Fibroblast of peridontal ligament (primary cell): ENCODE measurements at regions not wholly inside any gene's neighbourhood (a gene's known extent, or its start where the extent isn't known, plus 50 kb on each side); places are given as distances from the start of the nearest gene placed in this dataset.

Source experiments
- DNase-seq: peaks from one replicate; pipeline ENCODE4 v3.0.0-alpha.2; 2010; ENCODE audit errors: extremely low read depth

- DNase-seq = peak; percentile 48
Measured at GRCh38 chr18:75130591-75131328, 78.2 kb downstream of the PTGR3 start.

DNA sequence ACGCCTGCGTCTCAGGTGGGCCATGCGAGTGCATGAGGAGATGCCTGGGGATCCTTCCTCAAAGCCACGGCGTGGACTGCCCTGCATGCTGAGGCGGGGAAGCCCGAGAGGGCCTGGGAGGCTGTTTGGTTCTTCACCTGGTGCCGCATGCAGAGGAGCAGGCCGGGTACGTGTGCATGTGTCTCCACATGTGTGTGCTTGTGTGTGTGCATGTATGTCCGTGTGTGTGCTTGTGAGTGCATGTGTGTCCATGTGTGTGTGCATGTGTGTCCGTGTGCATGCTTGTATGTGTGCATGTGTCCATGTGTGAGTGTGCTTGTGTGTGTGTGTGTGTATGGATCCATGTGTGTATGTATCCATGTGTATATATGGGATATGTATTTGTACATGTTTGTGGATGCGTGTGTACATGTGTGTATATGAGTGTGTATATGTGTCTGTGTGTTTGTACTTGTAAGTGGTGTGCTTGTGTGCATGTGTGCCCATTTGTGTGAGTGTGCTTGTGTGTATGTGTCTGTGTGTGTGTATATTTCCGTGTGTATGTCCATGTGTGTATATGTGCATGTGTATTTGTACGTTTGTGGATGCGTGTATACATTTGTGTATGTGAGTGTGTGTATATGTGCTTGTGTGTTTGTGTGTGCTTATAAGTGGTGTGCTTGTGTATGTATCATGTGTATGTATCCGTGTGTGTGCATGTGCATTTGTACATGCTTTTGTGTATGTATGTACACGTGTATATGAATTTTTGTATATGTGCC is 79.0 kb downstream of the PTGR3 start:
- DNase-seq = no peak

DNA sequence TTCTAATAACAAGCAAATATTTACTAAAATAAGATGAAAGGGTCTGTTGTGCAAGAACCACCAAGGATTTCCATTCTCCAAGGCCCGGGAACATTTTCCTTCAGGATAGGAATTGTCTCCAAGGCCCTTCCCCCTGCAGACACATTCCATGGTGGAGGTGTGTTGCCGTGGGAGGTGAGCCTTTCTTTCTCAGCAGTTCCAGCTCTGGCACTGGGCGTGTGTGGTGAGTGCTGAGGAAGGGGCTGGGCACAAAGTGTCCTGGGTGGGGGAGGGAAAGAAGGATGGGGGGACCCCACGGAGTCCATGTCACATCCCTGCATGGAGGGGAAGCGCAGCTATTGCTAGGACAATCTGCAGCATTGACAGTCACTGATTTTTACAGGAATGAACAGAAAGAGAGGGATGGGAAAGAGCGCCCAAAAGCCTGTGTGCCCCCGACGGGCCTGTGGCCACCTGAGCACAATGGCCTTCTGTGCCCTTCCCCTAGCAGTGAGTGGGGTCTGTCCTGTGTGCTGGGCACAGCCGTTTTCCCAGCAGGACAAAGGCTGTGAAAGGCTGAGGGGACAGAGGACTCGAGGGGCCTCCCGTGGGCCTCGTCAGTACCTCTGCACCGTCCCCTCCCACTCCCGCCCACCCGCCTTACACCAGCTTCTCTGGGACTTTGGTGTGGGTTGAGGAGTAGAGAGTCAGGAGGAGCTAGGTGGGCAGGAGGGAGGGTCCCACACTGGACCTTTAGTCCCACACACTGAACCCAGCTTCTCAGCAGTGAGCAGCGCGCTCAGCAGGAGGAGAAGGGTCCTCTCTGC is 79.8 kb downstream of the PTGR3 start:
- DNase-seq = no peak

GRCh38 chr18:75128051-75128605 is 80.8 kb downstream of the PTGR3 start:
- DNase-seq = no peak

- DNase-seq = no peak
Measured at GRCh38 chr18:75127143-75128021, 81.6 kb downstream of the PTGR3 start.

- DNase-seq = no peak
Measured at GRCh38 chr18:75125382-75126331, 83.3 kb downstream of the PTGR3 start.

DNA sequence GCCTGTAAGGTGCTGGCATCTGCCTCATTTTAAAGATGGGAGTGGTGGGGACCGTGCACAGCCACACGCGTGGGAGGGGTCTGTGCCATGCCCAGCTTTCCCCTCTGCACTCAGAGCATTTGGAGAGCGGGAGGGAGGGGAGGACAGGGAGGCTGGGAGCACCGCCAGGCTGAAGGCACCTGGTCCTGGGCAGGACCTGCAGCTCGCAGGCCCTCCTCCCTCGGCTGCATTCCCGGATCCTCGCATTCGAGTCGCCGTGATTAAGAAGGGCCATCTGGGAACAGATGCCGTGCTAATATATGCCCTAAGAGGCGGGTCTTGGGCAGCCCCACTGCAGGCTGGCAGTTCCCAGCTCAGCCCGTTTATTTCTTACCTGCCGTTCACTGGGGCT is 84.0 kb downstream of the PTGR3 start:
- DNase-seq = no peak

DNA sequence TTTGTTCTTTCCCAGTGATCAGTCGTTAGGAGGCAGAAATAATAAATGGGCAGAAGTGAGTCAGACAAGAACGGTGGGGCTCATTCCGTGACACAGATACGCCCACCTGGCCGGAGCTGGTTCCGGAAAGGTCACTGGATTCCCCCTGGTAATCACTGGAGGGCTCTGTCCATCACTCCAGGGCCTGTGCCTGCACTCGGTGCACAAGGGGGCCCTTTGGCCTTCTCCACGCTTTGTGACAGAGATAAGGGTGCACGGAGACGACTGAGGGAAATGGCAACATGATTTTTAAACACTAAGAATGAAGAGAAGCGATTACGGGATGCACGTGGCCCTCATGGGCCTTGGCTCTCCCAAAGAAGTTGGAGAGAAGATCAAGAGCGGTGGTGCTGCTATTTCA is 84.4 kb downstream of the PTGR3 start:
- no peak for DNase-seq

DNA sequence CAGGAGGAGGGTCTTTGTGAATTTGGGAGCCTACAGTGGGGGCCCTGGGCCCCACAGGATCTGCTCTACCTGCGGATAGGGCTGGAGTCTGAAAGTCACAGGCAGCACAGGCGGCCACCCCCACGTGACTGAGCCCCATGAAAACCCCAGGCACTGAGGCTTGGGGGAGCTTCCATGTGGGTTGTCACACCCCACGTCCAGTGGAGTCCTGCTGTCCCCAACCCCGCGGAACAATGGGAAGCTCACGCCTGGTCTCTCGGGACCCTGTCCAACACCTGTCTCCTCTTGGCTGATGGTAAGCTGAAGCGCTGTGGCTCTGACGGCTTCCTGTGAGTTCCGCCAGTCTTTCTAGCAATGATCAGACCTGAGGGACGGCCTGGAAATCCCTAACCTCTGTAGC is 85.8 kb downstream of the PTGR3 start:
- DNase-seq = no peak

GRCh38 chr18:75122334-75122958 is 86.5 kb downstream of the PTGR3 start:
- DNase-seq = no peak

DNA sequence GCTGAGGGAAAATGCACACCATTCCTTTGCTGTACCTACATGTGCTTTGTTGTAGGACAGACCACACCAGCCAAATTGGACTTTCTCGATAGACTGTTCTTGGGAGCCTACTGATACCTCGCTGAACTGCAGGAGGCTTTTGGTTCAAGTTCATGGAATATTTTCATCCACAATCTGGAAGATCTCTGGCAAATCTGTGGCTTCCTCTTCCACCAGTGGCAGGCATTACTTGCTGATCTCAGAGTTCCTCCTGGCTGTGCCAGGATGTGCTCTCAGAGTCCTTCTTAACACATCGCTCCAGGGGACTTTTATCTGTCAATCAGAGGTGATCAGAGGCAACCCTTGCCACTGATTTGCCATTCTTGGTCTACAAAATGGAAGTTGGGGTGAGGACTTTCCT is 87.7 kb downstream of the PTGR3 start:
- no peak for DNase-seq

- no peak for DNase-seq
Measured at GRCh38 chr18:75120521-75120920, 88.4 kb downstream of the PTGR3 start.

DNA sequence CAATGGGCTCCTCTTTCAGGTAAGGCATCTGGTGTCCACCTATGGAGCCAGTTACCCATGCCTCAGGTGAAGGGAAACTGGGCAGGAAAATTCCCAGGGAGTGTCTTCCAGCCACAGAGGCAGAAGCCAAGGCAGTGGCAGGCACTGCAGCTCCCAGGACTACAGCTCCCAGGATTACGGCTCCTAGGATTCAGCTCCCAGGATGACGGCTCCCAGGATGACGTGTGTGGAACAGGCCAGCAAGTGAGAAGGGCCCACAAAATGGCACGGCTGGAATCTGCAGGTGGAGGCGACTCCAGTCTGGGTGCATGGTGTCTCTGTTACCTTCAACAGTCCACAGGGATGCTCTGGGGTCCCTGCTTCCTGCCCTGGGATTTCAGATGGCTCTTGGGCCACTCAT is 92.1 kb downstream of the PTGR3 start:
- DNase-seq = no peak

DNA sequence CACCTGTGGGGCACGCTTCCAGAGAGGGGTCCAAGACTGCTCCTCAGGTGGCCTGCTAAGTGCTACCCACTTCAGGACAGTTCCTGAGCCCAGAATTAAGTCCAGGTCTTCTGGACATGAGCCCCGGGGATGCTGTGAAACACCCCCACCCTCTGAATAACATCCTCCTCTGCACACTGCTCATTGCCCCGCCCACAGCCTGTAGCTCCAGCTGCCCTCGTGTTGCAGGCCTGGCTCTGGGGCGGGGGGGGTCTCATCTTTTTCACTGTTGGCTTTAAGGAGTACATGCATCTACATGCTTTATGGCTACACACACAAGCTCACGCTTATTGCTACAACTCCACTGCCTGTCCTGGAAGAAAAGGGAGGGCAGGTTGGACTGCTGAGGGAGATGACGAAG is 92.8 kb downstream of the PTGR3 start:
- DNase-seq = no peak

GRCh38 chr18:75115514-75115913 is 93.4 kb downstream of the PTGR3 start:
- no peak for DNase-seq
